ENCODE measurements at regions not wholly inside any gene's neighbourhood (a gene's known extent, or its start where the extent isn't known, plus 50 kb on each side); places are given as distances from the start of the nearest gene placed in this dataset.
A peak's percentile ranks its signal among the peaks of the same experiment; 100 is the strongest.
"Not testable (repeated sequence)": the region's sequence is repeated elsewhere in the genome, so short reads cannot be mapped to it uniquely, and the experiment has no call there.

DNA sequence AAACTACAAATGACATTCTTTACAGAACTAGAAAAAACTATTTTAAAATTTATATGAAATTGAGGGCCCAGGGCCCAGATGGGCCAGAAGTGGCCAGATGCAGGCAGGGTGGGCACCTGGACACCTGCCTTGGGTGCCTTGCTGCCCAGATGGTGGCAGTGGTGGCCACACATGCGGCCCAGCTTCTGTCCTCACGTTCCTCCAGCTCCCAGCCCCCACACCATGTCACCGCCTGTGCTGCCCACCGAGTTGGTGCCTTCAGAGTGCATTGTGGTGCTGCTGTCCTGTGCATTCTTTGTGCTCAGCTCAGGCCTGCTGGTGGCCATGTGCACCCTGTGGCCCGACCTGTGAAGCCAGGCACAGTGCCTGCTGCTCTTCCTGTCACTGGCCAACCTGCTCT is 216.8 kb upstream of the CXADR start:
- DNase-seq (ENCODE audit: low spot score), result no peak

DNA sequence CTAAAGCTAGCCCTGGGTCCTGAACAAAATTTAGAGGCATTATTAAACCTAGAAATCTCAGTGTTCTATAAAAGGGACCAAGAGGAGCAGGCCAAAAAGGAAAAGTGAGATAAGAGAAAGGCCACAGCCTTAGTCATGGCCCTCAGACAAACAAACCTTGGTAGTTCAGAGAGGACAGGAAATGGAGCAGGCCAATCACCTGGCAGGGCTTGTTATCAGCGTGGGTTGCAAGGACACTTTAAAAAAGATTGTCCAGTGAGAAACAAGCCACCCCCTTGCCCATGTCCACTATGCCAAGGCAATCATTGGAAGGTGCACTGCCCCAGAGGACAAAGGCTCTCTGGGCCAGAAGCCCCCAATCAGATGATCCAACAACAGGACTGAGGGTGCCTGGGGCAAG is 213.3 kb upstream of the CXADR start:
- not testable (repeated sequence) for DNase-seq (ENCODE audit: low spot score)

DNA sequence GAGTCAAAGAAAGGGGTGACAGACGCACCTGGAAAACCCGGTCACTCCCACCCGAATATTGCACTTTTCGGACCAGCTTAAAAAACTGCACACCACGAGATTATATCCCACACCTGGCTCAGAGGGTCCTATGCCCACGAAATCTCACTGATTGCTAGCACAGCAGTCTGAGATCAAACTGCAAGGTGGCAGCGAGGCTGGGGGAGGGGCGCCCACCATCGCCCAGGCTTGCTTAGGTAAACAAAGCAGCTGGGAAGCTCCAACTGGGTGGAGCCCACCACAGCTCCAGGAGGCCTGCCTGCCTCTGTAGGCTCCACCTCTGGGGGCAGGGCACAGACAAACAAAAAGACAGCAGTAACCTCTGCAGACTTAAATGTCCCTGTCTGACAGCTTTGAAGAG is 185.1 kb upstream of the CXADR start:
- not testable (repeated sequence) for DNase-seq (ENCODE audit: low spot score)

DNA sequence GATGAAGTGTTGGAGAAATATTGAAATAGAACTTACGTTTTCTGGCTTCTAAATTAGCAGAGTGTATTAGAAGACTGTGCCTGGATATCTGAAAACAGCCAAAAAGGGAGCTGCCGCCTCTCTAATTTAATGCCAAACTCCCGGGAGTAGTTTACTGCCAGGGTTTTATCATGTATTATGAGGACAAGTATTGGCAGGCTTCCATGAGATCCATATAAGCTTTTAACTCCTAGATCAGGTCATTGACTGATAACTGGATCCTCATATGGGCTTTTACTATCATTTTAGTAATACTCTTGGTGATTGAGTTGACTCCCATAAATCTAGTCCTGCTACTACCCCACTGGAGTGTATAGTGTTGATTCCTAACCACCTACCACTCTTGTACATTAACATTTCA is 178.4 kb upstream of the CXADR start:
- no peak for DNase-seq (ENCODE audit: low spot score)

DNA sequence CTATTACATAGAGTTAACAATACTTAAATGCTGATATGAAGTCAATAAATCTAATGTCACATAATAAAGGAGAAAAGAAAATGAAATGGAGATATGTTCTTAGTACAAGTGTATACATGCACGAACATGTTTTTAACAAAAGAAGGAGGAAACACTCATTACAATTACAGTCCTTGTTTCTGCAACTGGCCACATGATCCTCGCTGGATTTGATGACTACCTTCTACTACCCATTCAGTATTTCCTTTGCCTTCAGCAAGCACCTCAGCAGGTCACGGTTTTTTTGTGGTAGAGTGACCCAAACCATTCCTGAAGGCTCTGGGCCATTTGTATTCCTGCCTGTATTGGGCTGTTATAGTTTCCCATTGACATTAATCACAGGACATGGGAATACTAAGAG is 172.8 kb upstream of the CXADR start:
- DNase-seq (ENCODE audit: low spot score), result no peak

DNA sequence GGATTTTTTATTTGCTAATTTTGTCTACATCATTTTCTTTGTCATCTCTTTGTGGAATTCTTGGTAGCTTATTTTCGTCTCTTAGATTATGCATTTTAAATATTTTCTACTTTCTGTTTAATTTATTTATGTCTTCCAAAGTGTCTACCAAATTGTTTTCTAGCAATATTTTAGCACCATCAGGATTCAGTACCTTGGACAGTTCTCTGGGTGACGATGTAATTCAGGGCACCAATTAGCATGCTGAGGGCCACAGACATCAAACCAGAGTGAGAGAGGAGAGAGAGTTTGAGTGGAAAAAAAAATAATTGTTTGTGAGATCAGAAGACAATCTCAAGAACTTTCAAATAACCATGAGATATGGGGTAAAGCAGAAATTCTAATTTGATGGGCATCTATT is 169.8 kb upstream of the CXADR start:
- no peak for DNase-seq (ENCODE audit: low spot score)

DNA sequence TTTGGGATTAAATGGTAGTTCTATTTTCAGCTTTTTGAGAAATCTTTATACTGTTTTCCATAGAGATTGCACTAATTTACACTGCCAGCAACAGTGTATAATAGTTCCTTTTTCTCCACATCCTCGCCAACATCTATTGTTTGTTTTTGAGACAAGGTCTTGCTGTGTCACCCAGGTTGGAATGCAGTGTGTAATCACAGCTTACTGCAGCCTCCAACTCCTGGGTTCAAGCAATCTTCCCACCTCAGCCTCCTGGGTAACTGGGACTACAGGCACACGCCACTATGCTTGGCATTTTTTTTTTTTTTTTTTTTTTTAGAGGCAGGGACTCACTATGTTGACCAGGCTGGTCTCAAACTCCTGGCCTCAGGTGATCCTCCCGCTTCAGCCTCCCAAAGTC is 164.5 kb upstream of the CXADR start:
- no peak for DNase-seq (ENCODE audit: low spot score)

DNA sequence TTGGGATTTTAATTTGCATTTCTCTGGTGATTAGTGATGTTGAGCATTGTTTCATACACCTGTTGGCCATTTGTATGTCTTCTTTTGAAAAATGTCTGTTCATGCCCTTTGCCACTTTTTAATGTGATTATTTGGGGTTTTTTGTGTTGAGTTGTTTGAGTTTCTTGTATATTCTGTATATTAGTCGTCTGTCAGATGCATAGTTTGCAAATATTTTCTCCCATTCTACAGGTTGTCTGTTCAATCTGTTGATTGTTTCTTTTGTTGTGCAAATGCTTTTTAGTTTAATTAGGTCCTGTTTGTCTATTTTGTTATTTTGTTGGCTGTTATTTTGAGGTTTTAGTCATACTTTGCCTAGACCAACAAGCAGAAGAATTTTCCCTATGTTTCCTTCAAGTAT is 164.0 kb upstream of the CXADR start:
- DNase-seq (ENCODE audit: low spot score), result no peak

DNA sequence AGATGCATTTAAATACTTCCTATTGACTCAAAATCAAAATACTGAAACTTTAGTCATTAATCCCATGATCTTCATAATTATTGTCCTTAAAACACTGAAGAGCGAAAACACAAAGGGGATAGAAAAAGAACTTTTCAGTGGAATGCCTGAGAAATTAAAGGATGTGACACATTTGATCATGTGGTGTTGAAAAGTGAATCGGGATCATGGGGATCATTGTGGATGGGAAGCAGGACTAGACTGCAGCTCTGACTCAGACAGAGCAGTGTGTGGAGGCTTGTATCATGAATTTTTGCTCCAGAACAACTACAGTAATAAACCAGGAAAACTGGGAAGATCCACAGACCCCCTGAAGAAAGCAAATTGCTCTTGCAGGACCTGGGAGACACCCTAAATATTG is 161.1 kb upstream of the CXADR start:
- DNase-seq (ENCODE audit: low spot score), result no peak

DNA sequence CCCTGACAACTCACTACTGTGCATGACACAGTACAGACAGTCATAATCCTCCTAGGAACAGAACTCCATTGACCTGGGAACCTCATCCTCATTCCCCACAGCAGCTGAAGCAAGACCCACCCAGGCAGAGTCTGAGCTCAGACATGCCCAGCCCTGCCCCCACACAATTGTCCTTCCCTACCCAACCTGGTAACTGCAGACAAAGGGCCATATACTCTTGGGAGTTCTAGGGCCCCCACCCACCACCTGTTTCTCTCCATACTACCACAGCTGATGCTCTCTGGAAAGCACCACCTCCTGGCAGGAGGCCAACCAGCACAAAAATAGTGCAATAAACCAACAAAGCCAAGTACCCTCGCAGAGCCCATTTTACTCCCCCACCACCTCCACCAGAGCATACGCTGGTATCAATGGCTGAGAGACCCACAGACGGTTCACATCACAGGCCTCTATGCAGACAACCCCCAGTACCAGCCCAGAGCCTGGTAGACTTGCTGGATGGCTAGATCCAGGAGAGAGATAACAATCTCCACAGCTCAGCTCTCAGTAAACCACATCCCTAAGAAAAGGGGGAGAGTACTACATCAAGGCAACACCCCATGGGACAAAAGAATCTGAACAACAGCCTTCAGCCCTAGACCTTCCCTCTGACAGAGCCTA is 159.7 kb upstream of the CXADR start:
- no peak for DNase-seq (ENCODE audit: low spot score)

DNA sequence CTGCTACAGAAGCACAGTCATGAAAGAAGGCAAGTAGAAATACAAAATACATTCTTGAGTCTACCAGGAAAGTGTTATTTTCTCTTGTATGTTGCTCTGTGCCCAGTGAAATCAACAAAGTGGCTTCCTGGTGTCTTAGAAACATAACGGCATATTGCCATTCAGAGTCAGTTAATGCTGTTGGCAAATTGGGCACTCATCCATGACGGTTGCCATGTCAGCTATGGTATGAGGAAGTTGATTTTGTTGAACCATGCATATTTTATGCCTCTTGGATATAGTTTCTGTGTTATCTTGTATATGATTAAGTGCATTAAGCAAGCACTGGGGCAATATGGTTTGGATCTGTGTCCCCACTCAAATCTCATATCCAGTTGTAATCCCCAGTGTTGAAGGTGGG is 153.1 kb upstream of the CXADR start:
- no peak for DNase-seq (ENCODE audit: low spot score)

DNA sequence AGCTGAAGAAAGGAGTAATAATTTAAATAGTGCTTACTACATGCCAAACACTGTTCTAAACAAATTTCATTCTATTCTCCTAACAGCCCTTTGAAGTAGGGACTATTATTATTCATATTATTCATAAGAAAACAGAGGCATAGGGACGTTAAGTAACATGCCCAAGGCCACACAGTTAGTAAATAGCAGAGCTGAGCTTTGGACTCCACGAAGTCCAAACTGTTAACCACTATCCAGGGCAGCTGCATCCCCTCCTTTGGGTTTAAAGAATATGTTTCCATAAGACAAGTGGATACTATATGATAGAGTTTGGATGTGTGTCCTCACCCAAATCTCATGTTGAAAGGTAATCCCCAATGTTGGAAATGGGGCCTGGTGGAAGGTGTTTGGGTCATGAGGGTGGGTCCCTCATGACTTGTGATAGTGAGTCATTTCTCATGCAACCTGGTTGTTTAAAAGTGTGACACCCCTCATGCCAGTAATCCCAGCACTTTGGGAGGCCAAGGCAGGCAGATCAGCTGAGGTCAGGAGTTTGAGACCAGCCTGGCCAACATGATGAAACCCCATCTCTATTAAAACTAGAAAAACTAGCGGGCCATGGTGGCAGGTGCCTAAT is 144.0 kb upstream of the CXADR start:
- no peak for DNase-seq (ENCODE audit: low spot score)

DNA sequence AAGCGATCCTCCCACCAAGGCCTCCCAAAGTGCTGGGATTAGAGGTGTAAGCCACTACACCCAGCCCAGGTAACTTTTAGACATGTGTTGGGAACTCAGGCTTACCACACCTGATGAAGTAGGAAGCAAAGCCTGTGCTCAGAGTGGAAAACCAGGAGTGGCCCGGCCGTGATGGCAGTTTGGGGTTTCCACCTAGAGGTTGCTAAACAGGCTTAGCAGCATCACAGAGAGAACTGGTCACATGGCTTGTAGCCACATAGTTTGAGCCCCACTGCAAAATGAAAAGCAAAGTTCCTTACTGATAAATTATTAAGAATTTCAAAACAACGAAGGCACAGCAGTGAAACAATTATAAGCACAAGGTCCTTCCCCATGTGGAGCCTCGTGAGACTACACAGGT is 142.6 kb upstream of the CXADR start:
- no peak for DNase-seq (ENCODE audit: low spot score)

DNA sequence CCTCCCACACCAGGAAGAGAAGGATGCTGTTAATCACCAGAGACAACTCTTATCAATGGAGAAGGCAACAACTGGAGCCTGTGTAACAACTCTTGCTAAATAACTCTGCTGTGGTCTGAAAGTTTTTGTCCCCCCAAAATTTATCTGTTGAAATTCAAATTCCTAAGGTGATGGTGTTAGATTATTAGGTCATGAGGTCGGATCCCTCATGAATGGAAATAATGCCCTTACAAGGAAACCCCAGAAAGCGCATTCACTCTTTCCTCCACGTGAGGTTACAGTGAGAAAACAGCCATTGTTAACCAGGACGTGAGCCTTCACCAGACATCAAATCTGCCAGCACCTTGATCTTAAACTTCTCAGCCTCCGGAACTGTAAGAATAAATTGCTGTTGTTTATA is 141.9 kb upstream of the CXADR start:
- DNase-seq (ENCODE audit: low spot score), result no peak

DNA sequence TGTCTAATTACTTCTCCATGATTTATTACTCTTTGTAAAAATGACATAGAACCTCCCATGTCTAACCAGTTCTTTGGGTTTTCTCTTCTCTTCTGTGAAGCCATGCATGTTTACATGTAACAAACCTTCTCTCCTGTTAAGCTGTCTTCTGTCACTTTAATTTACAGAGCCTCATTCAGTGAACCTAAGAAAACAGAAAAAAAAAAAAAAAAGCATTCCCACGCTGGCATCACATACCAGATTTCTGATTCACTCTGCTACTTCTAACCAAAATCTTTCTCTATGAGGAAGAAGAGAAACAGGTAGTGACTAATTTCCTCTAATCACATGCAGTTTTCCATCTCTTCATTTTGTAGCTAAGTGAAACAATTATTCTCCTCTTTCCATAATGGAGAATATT is 141.4 kb upstream of the CXADR start:
- no peak for DNase-seq (ENCODE audit: low spot score)

DNA sequence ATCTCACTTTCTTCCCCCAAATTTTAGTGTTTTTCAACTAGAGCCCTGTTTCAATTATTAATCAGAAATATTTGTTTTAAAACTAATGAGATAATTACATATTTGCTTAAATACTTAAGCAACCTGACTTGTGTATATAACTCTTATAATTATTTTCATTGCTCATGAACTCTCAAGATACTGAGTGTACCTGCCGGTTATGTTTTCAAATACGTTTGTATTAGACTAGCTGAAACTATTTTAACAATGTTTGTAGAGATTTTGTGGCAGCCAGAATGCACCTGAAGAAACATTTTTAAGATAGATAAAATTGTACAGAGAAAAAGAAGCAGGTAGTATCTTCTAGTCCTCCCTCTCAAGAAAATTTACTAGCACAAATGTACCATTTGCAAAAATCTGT is 140.6 kb upstream of the CXADR start:
- DNase-seq (ENCODE audit: low spot score), result no peak

DNA sequence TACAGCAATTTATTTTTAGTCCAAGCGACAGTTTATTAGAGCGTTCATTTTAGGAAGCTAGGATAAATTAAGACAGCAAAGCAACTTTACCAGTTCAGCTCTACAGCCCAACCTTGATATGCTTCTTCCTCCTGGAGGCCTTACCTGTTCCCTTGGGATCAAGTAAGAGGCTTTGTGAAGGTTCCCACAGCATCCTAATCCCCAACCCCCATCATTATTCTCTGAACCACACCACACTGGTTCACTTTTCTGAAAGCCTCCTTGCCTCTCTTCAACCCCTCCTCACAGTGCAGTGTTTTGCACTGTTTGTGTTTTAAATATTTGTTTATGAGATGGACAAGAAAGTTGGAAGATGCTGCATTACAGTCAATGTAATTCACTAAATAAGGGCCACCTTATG is 126.3 kb upstream of the CXADR start:
- no peak for DNase-seq (ENCODE audit: low spot score)

DNA sequence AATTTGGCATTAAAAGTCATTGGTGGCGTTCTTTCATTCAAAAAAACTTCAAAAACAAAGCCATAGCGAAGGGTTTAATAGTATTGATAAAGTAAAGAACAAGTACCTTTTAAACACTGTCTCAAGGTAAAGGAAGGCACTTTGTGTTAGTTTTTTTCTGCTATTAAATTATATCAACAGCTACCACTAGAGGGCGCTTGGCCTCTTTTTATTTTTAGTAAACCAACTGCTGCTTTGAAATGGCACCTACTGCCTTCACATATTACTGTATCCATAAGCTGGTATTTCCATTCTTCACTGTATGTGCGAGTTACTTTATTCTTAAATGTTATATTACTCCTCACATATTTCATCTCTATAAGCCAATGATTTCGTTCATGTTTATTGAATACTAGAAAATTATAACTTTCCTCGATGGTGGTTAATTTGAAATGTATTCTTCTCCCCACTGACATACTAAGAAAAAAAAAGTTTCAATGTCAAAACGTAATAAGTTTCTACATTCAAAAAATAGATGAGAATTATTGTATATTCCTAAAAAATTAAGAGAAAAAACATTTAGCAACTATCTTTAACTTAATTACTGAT is 125.7 kb upstream of the CXADR start:
- peak; percentile 83 for DNase-seq (ENCODE audit: low spot score)

DNA sequence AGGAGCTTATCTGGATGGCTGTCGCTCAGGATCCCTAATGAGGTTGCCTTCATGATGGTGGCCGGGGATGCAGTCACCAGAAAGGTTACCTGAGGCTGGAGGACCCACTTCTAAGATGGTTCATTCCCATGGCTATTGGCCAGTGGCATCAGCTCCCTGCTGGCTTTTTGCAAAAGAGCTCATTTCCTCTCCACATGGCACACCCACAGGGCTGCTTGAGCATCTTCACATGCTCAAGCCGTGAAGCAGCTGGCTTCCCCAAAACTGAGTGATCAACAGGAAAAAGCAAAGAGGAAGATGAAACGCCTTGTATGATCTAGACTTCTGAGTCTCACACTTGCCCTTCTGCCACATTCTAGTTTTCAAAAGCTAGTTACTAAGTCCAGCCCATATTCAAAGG is 124.6 kb upstream of the CXADR start:
- peak; percentile 13 for DNase-seq (ENCODE audit: low spot score)

DNA sequence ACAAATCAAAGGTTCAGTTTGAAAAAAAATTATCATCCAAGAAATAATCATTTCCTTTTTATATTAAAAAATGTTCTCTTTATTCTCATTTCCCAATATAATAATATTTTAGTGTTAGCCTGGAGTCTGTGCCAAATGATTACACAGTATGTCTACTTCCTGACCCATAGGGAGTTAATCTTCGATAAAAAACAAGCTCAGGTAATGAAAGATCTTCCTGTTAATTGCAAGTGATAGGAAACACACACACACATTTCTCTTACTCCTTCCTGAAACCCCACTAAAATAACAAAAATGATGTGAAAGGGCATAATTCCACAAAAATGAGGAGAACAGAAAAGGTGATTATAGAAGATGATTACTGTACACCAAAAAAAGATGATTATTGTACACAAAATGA is 123.5 kb upstream of the CXADR start:
- DNase-seq (ENCODE audit: low spot score), result no peak

DNA sequence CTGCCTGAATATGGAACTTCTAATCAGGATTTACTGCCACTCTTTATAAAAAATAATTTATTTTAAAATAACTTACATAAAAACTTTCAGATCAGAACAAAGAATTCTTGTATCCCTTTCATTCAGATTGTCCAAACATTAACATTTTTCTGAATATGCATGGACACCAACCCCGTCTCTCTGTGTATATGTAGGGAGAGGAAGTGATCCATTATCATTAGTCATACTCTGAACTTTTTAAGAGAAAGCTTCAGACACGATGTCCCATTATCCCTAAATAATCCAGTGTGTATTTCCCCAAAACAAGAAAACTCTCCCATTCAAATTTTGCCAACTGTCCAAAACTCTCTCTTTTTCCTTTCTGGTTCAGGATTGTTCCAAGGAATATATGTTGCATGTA is 122.3 kb upstream of the CXADR start:
- DNase-seq (ENCODE audit: low spot score), result no peak

DNA sequence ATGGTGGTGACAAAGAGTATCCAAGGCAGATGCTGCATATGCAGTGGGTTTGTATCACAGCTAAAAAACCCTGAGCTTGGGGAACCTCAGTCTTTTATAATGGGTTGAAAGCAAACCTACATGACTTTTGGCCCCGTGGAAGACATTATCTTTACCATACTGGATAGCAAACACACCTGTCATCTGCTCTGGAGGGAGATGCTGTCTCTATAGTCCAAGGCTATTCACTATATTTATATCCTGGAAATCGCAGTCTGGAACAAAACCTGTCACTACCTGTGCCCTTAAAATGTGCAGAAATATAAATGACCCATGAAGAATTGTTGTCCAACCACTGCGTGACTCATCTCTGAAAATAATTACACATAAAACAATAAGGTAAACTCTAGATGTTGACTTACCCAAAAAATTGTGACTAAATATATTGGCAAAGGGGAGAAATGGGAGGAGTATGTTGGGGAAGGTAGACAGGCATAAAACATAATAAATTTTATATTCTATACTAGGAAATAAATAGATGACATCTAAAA is 121.0 kb upstream of the CXADR start:
- no peak for DNase-seq (ENCODE audit: low spot score)

DNA sequence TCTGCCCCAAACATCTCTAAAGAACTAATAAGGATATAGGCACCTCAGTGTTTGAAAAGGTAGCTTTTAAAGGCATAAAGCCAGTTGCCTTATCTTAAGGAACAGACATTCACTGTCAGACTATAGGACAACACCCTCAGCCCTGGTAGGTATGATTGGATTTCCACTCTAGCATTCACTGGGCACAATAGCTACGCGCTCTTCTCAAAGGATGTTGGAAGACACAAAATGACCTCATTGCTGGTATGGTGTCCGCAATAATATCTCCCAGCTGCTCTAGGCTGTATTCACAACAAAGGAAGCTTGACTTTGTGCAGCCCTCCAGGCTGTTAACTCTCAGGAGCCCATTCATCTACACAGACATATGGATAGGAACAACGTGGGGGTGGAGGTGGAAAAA is 119.4 kb upstream of the CXADR start:
- DNase-seq (ENCODE audit: low spot score), result no peak

DNA sequence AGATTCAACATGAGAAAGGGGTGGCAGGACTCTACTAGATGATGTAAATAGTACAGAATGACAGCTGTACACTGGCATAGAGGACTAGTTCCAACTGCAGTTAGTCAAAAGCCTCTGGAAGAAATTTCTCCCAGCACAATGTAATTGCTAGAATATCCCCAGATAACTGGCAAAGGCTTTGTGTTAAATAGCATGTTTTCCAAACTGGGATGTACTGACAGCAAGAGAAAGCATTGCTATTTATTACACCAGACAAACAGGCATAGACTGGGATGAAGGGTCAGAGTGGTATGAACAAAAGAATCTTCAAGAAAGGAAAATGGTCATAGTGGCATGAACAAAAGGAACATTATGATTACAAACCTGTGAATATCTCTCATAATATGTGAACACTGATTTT is 115.9 kb upstream of the CXADR start:
- DNase-seq (ENCODE audit: low spot score), result no peak

Measured in cerebellar cortex (tissue), 1 donor.